ENCODE measurements at regions not wholly inside any gene's neighbourhood (a gene's known extent, or its start where the extent isn't known, plus 50 kb on each side); places are given as distances from the start of the nearest gene placed in this dataset.

GRCh38 chrX:121585626-121586025 is 538.2 kb downstream of the GLUD2 start:
- 70% methylated on average over 3 of the region's 3 CpGs for WGBS
- H3K9me3 ChIP-seq = no peaks in the 10 kb centered on the region
- no peaks in the 10 kb centered on the region for H3K36me3 ChIP-seq
- H3K4me3 ChIP-seq = no peak overlapping the region
- no peaks in the 10 kb centered on the region for H3K4me1 ChIP-seq (replicated peaks)
- no peaks in the 10 kb centered on the region for H3K27me3 ChIP-seq (replicated peaks; ENCODE audit: insufficient read depth)
- DNase-seq (ENCODE audit: low spot score) = no peak
- intact Hi-C loops (cut with DNase I) = no loop called here
- no peak for TF ChIP-seq POLR2A (IDR thresholded peaks at IDR 0.05)
- TF ChIP-seq CTCF (IDR thresholded peaks at IDR 0.05) = no peak
- no peak for TF ChIP-seq POLR2AphosphoS5 (IDR thresholded peaks at IDR 0.05)
- no peak overlapping the region for H3K27ac ChIP-seq

- Histone ChIP-seq H3K4me1 (replicated peaks) (no peaks in the 10 kb centered on the region), H3K4me3 (no peak overlapping the region), H3K9me3 (no peaks in the 10 kb centered on the region), H3K27me3 (replicated peaks; ENCODE audit: insufficient read depth) (no peaks in the 10 kb centered on the region), H3K27ac (no peak overlapping the region), H3K36me3 (no peaks in the 10 kb centered on the region)
- 66% methylated on average over 3 of the region's 3 CpGs for WGBS
- DNase-seq (ENCODE audit: low spot score) = no peak
- no peak for TF ChIP-seq CTCF (IDR thresholded peaks at IDR 0.05)
- no peak for TF ChIP-seq POLR2AphosphoS5 (IDR thresholded peaks at IDR 0.05)
- TF ChIP-seq POLR2A (IDR thresholded peaks at IDR 0.05) = no peak
- intact Hi-C loops (cut with DNase I) = no loop called here
These were observed 545.5 kb downstream of the GLUD2 start for GRCh38 chrX:121592884-121593283.

- DNase-seq (ENCODE audit: low spot score) = no peak
These were observed 550.9 kb downstream of the GLUD2 start for GRCh38 chrX:121598356-121598755.

GRCh38 chrX:121635141-121635540 is 587.7 kb downstream of the GLUD2 start:
- WGBS = 77% methylated on average over 2 of the region's 2 CpGs
- no peaks in the 10 kb centered on the region for H3K36me3 ChIP-seq
- intact Hi-C loops (cut with DNase I) = no loop called here
- DNase-seq (ENCODE audit: low spot score) = no peak
- H3K4me1 ChIP-seq (replicated peaks) = no peaks in the 10 kb centered on the region
- TF ChIP-seq CTCF (IDR thresholded peaks at IDR 0.05) (no peak), POLR2A (IDR thresholded peaks at IDR 0.05) (no peak), POLR2AphosphoS5 (IDR thresholded peaks at IDR 0.05) (no peak)
- no peak overlapping the region for H3K27ac ChIP-seq
- no peak overlapping the region for H3K4me3 ChIP-seq
- no peaks in the 10 kb centered on the region for H3K27me3 ChIP-seq (replicated peaks; ENCODE audit: insufficient read depth)
- no peaks in the 10 kb centered on the region for H3K9me3 ChIP-seq

More at GRCh38 chrX:121598356-121598755, 550.9 kb downstream of the GLUD2 start:
- Histone ChIP-seq H3K9me3 (no peaks in the 10 kb centered on the region), H3K36me3 (no peaks in the 10 kb centered on the region), H3K27ac (no peak overlapping the region), H3K27me3 (replicated peaks; ENCODE audit: insufficient read depth) (no peaks in the 10 kb centered on the region), H3K4me1 (replicated peaks) (no peaks in the 10 kb centered on the region), H3K4me3 (no peak overlapping the region)
- TF ChIP-seq POLR2A (IDR thresholded peaks at IDR 0.05) (no peak), CTCF (IDR thresholded peaks at IDR 0.05) (no peak), POLR2AphosphoS5 (IDR thresholded peaks at IDR 0.05) (no peak)
- intact Hi-C loops (cut with DNase I) = no loop called here
- 41% methylated on average over 2 of the region's 2 CpGs for WGBS

GRCh38 chrX:121639781-121640180 is 592.4 kb downstream of the GLUD2 start:
- Histone ChIP-seq H3K4me3 (no peak overlapping the region), H3K4me1 (replicated peaks) (no peaks in the 10 kb centered on the region), H3K36me3 (no peaks in the 10 kb centered on the region), H3K27me3 (replicated peaks; ENCODE audit: insufficient read depth) (no peaks in the 10 kb centered on the region), H3K27ac (no peak overlapping the region), H3K9me3 (no peaks in the 10 kb centered on the region)
- DNase-seq (ENCODE audit: low spot score) = no peak
- intact Hi-C loops (cut with DNase I) = no loop called here
- no peak for TF ChIP-seq POLR2A (IDR thresholded peaks at IDR 0.05)
- no peak for TF ChIP-seq POLR2AphosphoS5 (IDR thresholded peaks at IDR 0.05)
- no peak for TF ChIP-seq CTCF (IDR thresholded peaks at IDR 0.05)

All from prostate gland (tissue), 2 donors.